Psoas muscle (tissue), 7 donors: ENCODE measurements at regions not wholly inside any gene's neighbourhood (a gene's known extent, or its start where the extent isn't known, plus 50 kb on each side); places are given as distances from the start of the nearest gene placed in this dataset.

ENCODE experiments used
- ATAC-seq, 4 donors: fragments of 200-7000 bp; cut with Tn5 transposase; one replicate each; pipeline ENCODE4 v1.9.1; 2020; ENCODE audit warnings: moderate library complexity in 3 of 4, mild to moderate bottlenecking in 2 of 4
- DNase-seq, 2 donors: peaks; one replicate each; pipeline ENCODE4 v3.0.0-alpha.2; 2020
- H3K27ac ChIP-seq: fragments of 200-600 bp; one replicate; pipeline ENCODE4 v1.8.0; 2022
- H3K27me3 ChIP-seq, 3 donors: fragments of 200-600 bp in 1 of 3; one replicate each; pipeline versions ENCODE4 v1.6.1 to v1.8.0; 2013 to 2022; ENCODE audit warnings: low read length in 2 of 3, mild to moderate bottlenecking in 2 of 3, moderate library complexity in 1 of 3; ENCODE audit not compliant: insufficient read depth in 3 of 3
- H3K36me3 ChIP-seq, 2 donors: fragments of 200-600 bp in 1 of 2; one replicate each; pipeline versions ENCODE4 v1.6.1 to v1.8.0; 2013 to 2022; ENCODE audit warnings: low read depth in 1 of 2, mild to moderate bottlenecking in 1 of 2, moderate library complexity in 1 of 2; ENCODE audit not compliant: insufficient read depth in 1 of 2
- H3K4me1 ChIP-seq: fragments of 200-600 bp; one replicate; pipeline ENCODE4 v1.8.0; 2022
- H3K4me3 ChIP-seq: fragments of 200-600 bp; one replicate; pipeline ENCODE4 v1.8.0; 2022; ENCODE audit warnings: mild to moderate bottlenecking
- H3K9me3 ChIP-seq: fragments of 200-600 bp; one replicate; pipeline ENCODE4 v1.8.0; 2022
- CTCF ChIP-seq: fragments of 200-600 bp; IDR thresholded peaks from one replicate; pipeline ENCODE4 v1.8.0; 2022; ENCODE audit warnings: antibody characterized with exemption
- WGBS, 3 donors: extraction: QIAGEN DNeasy Blood & Tissue Kit; methylation state at CpG; one replicate each; pipeline versions ENCODE4 v1.1.6 to v1.1.7; 2013; 5-methylcytosine and 5-hydroxymethylcytosine counted together
- intact Hi-C, 2 donors: fragments of 100-400 bp; cut with DNase I; formaldehyde crosslinking; loops; one replicate each; pipeline versions ENCODE4 v1.11.0 to v1.14.2; 2022
- donor health status: healthy with polysubstance abuse.
- donor health status: DM: no; HTN: no; CAD: no; lungs with moderate emphysema.
- donor health status: Bipolar disorder and iron deficiency.
- donor health status: healthy.
- donor health status: DM: yes; HTN: yes; CAD: no.
- donor health status: DM: no; HTN: no; CAD: no.
- donor health status: DM: yes; HTN: yes; CAD: no.

GRCh38 chr10:132134241-132135052, 52.3 kb upstream of the DPYSL4 start:
- H3K4me3 ChIP-seq: no peak overlapping the region
- DNase-seq: no peak
- no peaks in the 10 kb centered on the region for H3K27me3 ChIP-seq
- 81 to 87% (median 84%) methylated on average over 38 of the region's 38 CpGs for WGBS, 3 donors
- no peaks in the 10 kb centered on the region for H3K9me3 ChIP-seq
- H3K27ac ChIP-seq: no peak overlapping the region
- intact Hi-C loops: no loop called here
- H3K36me3 ChIP-seq: no peaks in the 10 kb centered on the region
- ATAC-seq: no peak
- no peaks in the 10 kb centered on the region for H3K4me1 ChIP-seq
- no peak for TF ChIP-seq CTCF

- intact Hi-C loops: no loop called here
- peak in 1 of 2 donors; percentile 46 for DNase-seq
- no peaks in the 10 kb centered on the region for H3K4me1 ChIP-seq
- no peaks in the 10 kb centered on the region for H3K36me3 ChIP-seq
- H3K27ac ChIP-seq: no peak overlapping the region
- H3K9me3 ChIP-seq: no peaks in the 10 kb centered on the region
- WGBS, 3 donors: 84 to 86% (median 86%) methylated on average over 39 of the region's 39 CpGs
- ATAC-seq: no peak
- no peak for TF ChIP-seq CTCF
- H3K4me3 ChIP-seq: no peak overlapping the region
- no peaks in the 10 kb centered on the region for H3K27me3 ChIP-seq
Measured at GRCh38 chr10:132135053-132135872, 51.5 kb upstream of the DPYSL4 start.

- Histone ChIP-seq H3K4me1 (no peaks in the 10 kb centered on the region), H3K4me3 (no peak overlapping the region), H3K9me3 (no peaks in the 10 kb centered on the region), H3K27me3 (no peaks in the 10 kb centered on the region), H3K36me3 (no peaks in the 10 kb centered on the region), H3K27ac (no peak overlapping the region)
- TF ChIP-seq CTCF: no peak
- DNase-seq (peak in 1 of 2 donors; percentile 49), ATAC-seq (no peak)
- 52 to 65% (median 59%) methylated on average over 21 to 22 of the region's 22 CpGs for WGBS, 3 donors
- intact Hi-C loops: no loop called here
Measured at GRCh38 chr10:132136097-132136521, 50.6 kb upstream of the DPYSL4 start.

- WGBS, 3 donors: 69 to 75% (median 75%) methylated on average over 10 of the region's 10 CpGs
- Histone ChIP-seq H3K27me3 (no peaks in the 10 kb centered on the region), H3K9me3 (no peaks in the 10 kb centered on the region), H3K27ac (no peak overlapping the region), H3K4me1 (no peaks in the 10 kb centered on the region), H3K4me3 (no peak overlapping the region), H3K36me3 (no peaks in the 10 kb centered on the region)
- DNase-seq (no peak), ATAC-seq (no peak)
- TF ChIP-seq CTCF: no peak
- intact Hi-C loops: no loop called here
Measured at GRCh38 chr10:132136689-132137088, 50.1 kb upstream of the DPYSL4 start.
